NCI-H1436 (cell line): ENCODE measurements at regions not wholly inside any gene's neighbourhood (a gene's known extent, or its start where the extent isn't known, plus 50 kb on each side); places are given as distances from the start of the nearest gene placed in this dataset.
"Not testable (repeated sequence)": the region's sequence is repeated elsewhere in the genome, so short reads cannot be mapped to it uniquely, and the experiment has no call there.

Source experiments
- DNase-seq: peaks from one replicate; lab custom pipeline; 2025; lab: John Stamatoyannopoulos, UW

DNA sequence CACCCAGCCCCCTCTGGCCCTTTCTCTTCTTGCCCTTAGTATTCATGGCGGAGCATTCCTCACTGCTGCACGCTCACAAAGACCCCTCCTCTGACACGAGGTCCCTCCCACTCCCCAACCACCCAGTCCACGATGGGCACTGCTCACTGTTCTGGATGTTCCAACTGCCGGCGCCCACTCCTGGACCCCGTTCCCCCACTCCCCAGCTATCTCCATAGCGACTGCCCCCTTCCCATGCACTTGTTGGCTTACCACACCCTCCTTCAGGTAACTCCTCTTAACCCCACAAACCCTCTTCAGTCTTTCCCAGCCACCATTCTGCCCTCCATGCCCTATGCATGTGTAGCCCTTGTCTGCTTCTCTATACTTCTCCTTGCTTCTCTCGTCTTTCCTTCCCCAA lies 961.5 kb upstream of the DEFB115 start:
- DNase-seq: not testable (repeated sequence)

DNA sequence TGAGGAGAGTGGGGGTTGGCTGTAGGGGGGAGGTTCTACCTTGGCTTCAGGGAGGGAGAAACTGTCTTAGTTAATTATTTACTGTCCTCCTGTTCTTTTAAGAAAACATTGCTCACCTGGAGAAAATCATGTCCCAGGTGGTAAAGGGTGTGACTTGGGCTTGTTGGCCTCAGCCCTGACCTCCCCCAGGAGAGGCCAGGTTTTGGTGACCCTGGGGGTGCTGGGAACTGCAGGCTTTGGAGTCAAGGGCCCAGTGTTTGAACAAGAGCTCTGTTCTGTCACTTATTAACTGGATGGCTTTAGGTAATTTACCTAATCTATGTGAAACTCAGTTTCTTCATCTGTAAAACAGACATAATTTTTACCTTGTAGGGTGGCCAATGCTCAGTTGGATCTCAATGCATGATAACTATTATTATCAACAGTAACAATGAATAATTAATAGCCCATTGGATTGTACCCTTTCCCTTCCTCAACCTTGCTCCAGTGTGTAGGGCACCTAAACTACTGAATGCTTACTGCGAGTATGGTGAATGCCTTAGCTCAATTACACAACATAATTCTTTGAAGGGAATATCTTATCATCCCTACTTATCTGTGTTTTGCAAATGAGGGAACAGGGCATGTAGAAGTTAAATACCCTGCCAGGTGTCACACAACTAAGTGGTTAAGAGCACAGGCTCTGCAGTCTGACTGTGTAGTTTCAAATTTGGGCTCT lies 959.4 kb upstream of the DEFB115 start:
- DNase-seq: not testable (repeated sequence)

GRCh38 chr20:30300220-30300642 lies 957.2 kb upstream of the DEFB115 start:
- not testable (repeated sequence) for DNase-seq

- DNase-seq: not testable (repeated sequence)
These were observed 954.7 kb upstream of the DEFB115 start for GRCh38 chr20:30302786-30303185.

DNA sequence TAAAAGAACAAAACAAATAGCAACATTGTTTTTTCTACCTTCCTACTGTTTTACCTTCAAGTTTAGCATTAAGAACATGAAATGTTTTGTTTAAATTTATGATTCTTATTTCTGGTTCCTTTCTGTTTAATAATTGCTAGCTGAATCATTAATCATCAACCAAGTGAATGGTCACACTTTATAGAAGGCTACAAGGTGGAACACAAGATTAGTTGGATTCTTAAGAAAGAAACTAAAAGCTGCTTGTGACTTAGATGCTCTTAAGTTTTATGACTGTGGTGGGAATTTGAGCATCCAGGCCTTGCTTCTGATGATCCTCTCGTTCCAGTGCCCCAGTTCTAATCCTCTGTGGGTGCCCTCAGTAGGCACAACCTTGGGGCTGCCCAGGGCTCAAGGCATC lies 947.5 kb upstream of the DEFB115 start:
- not testable (repeated sequence) for DNase-seq

DNA sequence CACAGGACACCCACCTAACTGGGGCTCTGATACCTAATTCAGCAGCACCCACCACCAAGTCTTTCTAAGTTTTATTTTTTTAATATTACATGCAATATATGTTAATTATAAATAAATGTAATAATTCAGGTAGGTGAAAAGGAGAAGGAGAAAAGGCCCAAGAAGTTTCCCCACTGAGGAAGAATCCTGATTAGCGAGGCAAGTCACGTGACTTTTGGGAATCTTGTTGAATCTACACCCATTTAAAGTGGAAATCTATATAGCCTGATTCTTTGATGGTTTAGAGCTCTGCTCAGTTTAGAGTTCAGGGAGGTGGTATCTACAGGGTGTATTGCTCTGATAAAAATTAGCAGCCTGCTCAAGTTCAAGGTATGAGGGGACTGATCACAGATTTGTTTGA lies 947.1 kb upstream of the DEFB115 start:
- DNase-seq: not testable (repeated sequence)

DNA sequence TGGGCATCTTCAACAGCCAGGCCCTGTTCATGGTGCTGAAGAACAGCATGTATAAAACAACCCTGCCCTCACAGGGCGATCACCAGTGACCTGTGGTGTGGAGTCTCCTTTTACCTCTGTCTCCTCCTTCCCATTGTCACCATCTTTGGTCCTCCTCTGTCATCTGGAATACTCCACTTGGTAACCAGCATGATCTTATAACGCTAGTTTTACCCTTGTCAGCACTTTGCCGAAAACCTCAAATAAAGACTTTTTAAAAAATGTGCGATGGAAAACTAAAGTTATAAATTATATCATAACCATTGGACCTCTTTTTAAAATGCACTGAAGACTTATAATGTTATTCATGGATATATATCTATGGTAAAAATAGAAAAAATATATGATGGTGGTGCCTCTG lies 945.2 kb upstream of the DEFB115 start:
- not testable (repeated sequence) for DNase-seq

DNA sequence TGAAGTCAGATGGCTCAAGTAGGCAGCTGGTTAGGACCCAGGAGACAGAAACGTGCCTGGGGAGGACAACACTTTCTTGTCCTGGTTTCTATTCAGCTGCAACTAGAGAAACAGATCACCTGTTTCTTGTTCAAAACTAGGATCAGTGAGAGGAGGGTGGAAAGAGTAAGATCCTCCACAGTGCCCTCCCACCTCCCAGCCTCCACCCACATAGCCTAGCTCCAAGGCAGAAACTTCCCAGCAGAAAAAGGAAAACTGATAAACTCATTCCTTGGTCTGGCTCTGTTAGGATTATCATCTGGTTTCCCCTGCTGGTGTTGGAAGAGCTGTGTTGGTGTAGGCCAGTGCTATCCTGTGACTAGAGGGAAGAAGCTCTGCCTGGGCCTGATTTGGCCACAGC lies 943.8 kb upstream of the DEFB115 start:
- DNase-seq: not testable (repeated sequence)

DNA sequence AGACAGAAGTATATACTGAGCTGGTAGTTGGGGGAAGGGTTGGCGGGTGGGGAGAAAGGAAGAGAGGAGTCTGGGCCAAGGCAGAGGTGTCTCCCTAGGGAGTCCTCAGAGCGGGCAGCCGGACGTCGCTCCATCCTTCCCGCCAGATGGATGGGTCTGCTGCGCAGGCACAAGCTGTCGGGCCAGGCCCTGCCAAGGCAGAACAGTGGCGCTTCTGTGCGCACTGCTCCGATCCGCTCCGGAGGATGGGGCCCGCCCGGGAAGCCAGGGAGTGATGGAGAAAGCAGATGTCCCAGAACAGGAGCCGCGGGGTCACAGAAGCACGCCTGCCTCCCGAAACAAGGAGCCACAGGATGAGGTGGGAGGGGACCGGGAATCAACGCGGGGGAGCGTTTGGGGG lies 941.4 kb upstream of the DEFB115 start:
- not testable (repeated sequence) for DNase-seq

DNA sequence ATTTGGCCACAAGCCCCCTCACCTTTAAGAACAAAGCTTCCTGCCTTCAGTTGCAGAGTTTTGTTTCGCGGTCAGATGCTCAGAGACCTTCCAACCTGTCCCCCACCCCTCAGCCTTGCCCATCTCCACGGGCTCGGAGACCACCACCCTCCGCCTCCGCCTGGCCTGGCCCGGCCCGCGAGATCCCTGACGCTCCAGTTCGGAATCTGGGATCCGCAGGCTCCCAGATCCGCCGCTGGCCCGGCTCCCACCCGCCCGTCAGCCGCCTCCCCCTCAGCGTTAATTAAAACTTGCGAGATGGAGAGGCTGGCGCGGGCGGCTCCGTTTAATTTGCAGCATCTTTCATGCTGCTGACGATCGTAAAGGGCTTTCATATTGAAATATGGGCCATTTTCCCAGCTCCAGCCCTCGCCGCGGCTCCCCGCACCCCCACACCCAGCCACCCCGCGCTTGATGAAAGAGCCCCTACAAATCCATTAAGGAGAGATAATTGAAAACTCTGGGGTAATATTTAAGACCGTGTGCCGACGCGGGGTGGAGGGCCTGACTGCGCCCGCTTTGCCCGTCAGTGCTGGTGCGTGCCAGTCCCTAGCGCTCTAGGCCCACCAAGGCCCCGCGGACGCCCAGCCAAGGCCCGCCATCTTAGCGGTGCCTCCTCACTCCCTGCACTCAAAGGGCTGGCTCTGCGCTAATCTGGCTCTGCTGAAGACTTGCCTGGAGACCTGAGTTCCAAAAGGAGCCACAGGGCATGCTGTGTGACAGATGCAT lies 940.7 kb upstream of the DEFB115 start:
- DNase-seq: not testable (repeated sequence)

DNA sequence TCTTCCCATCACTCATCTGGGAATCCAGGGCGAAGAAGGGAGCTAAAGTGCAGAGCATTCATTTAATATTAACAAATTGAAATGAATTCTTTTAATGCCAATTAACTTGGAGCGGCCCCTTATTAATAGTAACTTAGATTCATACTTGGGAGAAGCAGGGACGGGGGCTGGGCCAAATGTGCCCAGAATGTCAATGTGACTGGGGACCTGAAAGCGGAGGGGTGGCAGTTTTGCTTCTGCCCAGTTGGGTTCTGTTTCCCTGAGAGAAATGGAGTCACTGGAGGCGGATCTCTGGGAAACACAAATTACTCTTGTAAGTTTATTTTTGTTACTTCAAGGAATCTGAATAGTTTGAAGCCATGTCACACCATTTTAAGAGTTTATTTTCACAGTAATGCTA lies 923.7 kb upstream of the DEFB115 start:
- DNase-seq: not testable (repeated sequence)

DNA sequence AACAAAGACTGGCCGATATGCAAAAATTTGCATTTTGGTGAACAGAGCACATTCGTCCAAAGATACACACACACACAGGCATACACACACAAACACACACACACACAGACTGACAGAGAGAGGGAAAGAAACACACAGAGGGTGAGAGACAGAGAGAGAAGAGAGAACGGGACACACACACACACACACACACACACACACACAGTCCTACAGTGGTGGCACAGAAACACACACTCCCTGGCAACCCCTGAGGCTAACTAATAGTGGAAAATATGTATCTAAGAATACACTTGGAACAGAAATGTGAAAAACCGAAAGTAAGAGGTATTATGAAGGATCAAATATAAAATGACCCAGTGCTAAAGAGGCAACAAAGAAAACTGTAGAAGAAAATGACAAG lies 919.9 kb upstream of the DEFB115 start:
- not testable (repeated sequence) for DNase-seq

DNA sequence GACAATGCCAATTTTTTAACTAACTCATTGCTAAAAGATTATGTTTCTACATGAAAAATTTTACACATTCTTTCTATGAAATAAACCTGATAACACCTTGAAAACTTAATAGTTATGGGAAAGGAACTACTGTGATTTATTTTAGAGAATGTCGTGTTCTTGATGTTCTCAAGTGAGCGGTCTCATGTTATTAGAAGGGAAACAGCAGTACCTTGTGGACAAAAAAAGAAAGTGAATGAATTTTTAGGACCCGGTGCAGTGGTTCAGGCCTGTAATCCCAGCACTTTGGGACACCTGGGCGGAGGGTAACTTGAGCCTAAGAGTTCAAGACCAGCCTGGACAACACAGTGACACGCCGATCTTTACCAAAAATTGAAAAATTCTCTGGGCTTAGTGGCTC lies 908.5 kb upstream of the DEFB115 start:
- not testable (repeated sequence) for DNase-seq

DNA sequence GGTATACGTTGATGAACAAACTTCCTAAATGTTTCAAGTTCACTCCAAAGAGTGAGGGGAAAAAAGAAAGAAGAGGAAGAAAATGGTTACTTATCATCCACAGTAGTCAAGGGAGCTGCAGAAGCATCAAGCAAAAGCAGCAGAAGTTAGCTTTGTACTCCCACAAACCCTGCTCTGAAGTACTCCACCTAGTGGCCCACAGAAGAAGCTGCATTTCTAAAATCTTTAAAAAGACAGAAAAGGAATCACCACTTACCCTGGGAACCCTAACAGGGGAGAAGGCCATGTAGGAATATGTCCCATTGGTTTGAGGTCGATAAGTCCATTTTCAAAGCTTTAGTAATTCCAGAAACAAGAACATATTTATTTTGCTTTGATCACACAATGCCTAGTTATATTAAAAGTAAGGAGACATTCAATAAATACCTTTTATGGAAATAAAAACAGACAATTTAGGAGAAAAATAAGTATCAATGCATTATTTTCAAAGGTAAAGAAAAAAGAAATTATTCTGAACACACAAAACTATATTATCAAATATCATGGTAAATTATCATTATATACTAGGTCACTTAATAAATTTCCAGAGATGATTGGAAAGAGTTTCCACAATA lies 900.5 kb upstream of the DEFB115 start:
- not testable (repeated sequence) for DNase-seq

- not testable (repeated sequence) for DNase-seq
These were observed 895.7 kb upstream of the DEFB115 start for GRCh38 chr20:30361756-30362155.

DNA sequence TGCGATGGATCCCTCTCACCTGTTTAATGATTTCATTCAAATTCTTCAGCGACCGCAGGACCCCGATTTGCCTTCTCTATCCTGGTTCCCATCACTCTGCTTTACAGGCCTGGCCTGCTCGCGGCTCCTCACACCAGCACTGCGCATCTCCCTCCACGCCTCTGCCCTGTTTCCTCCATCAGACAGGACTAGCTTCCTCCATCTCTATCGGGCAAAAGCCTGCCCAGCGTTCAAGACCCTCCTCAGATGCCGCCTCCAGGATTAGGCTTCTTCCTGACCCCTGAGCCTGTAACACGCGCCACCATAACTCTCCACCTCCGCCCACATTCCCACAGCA lies 881.1 kb upstream of the DEFB115 start:
- not testable (repeated sequence) for DNase-seq

GRCh38 chr20:30376767-30377658 lies 880.5 kb upstream of the DEFB115 start:
- peak; percentile 78 for DNase-seq

DNA sequence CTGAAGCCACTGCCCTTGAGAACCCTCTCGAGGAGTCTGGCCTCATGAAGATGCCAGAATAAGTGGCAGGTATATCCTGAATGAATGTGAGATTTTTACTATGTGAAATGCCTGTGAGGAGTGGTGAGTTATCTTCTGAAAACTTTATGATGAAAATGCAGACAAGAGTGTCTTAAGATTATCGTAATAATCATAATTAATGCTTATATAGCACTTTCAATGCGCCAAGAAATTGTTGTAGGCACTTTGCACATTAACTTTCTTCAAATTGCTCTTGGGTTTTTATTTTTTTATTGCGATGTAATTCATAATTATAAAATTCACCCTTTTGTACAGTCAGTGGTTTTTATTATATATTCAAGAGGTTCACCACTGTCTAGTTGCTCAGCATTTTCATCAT lies 879.1 kb upstream of the DEFB115 start:
- DNase-seq: not testable (repeated sequence)

DNA sequence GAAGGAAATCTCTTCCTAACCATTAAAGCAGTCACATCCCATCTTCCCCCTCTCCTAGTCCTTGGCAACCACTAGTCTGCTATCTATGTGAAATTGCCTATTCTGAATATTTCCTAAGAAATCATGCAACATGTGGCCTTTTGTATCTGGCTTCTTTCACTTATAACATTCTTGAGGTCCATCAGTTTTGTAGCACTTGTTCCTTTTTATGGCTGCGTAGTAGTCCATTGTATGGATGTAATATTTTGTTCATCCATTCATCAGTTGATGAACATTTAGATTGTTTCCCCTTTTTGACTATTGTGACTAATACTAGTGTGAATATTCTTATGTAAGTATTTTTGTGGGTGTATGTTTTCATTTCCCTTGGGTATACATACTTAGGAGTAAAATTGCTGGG lies 878.7 kb upstream of the DEFB115 start:
- not testable (repeated sequence) for DNase-seq

- not testable (repeated sequence) for DNase-seq
These were observed 872.6 kb upstream of the DEFB115 start for GRCh38 chr20:30384841-30385240.

DNA sequence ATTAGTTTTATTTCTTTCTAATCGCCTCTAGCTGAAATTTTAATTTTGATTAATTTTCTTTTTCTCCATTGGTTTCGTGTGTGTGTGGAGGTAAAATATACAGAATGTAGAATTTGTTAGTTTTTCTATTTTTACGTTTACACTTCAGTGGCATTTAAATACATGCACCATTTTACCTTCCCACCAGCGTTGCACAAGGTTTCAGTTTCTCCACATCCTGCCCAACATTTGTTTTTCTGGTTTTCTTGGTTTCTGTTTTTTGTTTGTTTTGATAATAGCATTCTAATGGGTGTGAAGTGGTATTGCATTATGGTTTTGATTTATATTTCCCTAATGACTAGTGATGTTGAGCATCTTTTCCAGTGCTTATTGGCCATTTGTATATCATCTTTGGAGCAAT lies 871.4 kb upstream of the DEFB115 start:
- DNase-seq: not testable (repeated sequence)

DNA sequence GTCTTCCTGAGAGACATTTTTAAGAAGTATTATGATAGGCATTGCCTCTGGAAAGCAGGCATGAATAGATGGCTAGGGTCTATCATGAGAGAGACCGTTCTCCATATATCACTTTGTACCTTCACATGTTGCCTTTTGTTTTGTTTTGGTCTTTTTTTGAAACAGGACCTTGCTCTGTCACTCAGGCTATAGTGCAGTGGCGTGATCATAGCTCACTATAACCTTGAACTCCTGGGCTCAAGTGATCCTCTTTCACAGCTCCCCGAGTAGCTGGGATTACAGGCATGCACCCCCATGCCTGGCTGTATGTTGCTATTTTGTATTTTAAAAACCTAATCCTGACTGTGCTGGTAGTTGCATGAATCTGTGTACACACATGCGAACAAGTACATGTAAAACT lies 869.6 kb upstream of the DEFB115 start:
- not testable (repeated sequence) for DNase-seq
